ENCODE measurements at regions not wholly inside any gene's neighbourhood (a gene's known extent, or its start where the extent isn't known, plus 50 kb on each side); places are given as distances from the start of the nearest gene placed in this dataset.

DNA sequence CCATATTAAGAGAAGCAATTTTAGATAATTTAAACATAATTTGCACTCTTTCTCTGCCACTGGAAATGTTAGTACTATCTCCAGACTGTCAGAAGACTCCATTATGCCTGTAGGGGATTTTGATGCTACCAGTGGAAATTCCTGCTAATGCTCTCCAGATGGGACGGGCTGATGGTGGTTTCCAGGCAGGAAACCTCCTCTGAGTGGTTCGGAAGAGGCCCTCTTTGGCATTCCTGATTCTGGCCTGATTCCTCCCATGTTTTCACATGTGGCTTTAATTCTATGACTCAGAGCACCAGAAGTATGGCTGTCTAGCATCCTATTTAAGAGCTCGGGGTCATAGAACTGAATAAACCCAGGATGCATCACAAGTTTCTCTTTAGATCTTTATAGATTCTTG is 70.9 kb upstream of the ST6GAL2 start:
- no peak for DNase-seq (ENCODE audit: low spot score)

GRCh38 chr2:106959975-106960682 is 74.2 kb upstream of the ST6GAL2 start:
- Histone ChIP-seq H3K27me3 (ENCODE audit: control insufficient read depth in 3 of 3, insufficient read depth in 3 of 3, low read depth in 1 of 3, low read length in 3 of 3) (no peaks in the 10 kb centered on the region), H3K9me3 (replicated peaks in 1 of 2; ENCODE audit: control insufficient read depth in 2 of 2, insufficient read depth in 1 of 2, low read depth in 1 of 2, low read length in 2 of 2) (no peaks in the 10 kb centered on the region), H3K36me3 (replicated peaks in 1 of 2; ENCODE audit: control insufficient read depth in 2 of 2, insufficient read depth in 2 of 2, low read length in 2 of 2) (no peaks in the 10 kb centered on the region), H3K4ac (ENCODE audit: low read length) (no peak overlapping the region), H3K23ac (ENCODE audit: low read depth, low read length, poor library complexity) (no peak overlapping the region), H3K4me3 (ENCODE audit: low read length in 2 of 2) (no peak overlapping the region), H2BK12ac (ENCODE audit: low read length) (no peak overlapping the region), H3K9ac (ENCODE audit: low read depth, low read length, poor library complexity) (no peak overlapping the region), H2AFZ (ENCODE audit: low read length) (no peak overlapping the region), H4K91ac (ENCODE audit: low read depth, low read length, poor library complexity) (no peak overlapping the region), H2BK120ac (ENCODE audit: low read depth, low read length) (no peak overlapping the region), H3K79me1 (ENCODE audit: low read depth, low read length) (no peaks in the 10 kb centered on the region), H2AK5ac (ENCODE audit: low read depth, low read length) (no peak overlapping the region), H3K14ac (ENCODE audit: low read length) (no peak overlapping the region), H3K18ac (ENCODE audit: low read length) (no peak overlapping the region), H3K4me1 (ENCODE audit: control insufficient read depth in 2 of 2, insufficient read depth in 1 of 2, low read depth in 1 of 2, low read length in 2 of 2) (peaks cover 0 to 3% of the 10 kb centered on the region in 2 donors), H3K4me2 (ENCODE audit: insufficient read depth, low read length, poor library complexity, severe bottlenecking) (no peak overlapping the region), H4K8ac (ENCODE audit: low read depth, low read length) (no peak overlapping the region), H2BK15ac (ENCODE audit: low read length) (no peak overlapping the region), H2BK5ac (ENCODE audit: low read length) (no peak overlapping the region), H3K27ac (replicated peaks; ENCODE audit: low read length) (no peak overlapping the region)
- WGBS, 2 donors (ENCODE audit: extremely low coverage in 2 of 2, insufficient read length in 2 of 2, insufficient replicate concordance in 1 of 2): no CpG with 5 or more reads among the region's 1 CpG
- DNase-seq (ENCODE audit: low spot score): no peak

More for the DNA sequence above, 70.9 kb upstream of the ST6GAL2 start:
- no peaks in the 10 kb centered on the region for H3K27me3 ChIP-seq (ENCODE audit: control insufficient read depth in 3 of 3, insufficient read depth in 3 of 3, low read depth in 1 of 3, low read length in 3 of 3)
- no CpG with 5 or more reads among the region's 3 CpGs for WGBS, 2 donors (ENCODE audit: extremely low coverage in 2 of 2, insufficient read length in 2 of 2, insufficient replicate concordance in 1 of 2)
- no peak overlapping the region for H3K27ac ChIP-seq (replicated peaks; ENCODE audit: low read length)
- no peak overlapping the region for H4K91ac ChIP-seq (ENCODE audit: low read depth, low read length, poor library complexity)
- peak overlapping the region; percentile 73 for H2AFZ ChIP-seq (ENCODE audit: low read length)
- no peak overlapping the region for H2BK5ac ChIP-seq (ENCODE audit: low read length)
- H3K23ac ChIP-seq (ENCODE audit: low read depth, low read length, poor library complexity): no peak overlapping the region
- H3K14ac ChIP-seq (ENCODE audit: low read length): no peak overlapping the region
- H2BK120ac ChIP-seq (ENCODE audit: low read depth, low read length): no peak overlapping the region
- no peak overlapping the region for H3K4me3 ChIP-seq (ENCODE audit: low read length in 2 of 2)
- H3K9ac ChIP-seq (ENCODE audit: low read depth, low read length, poor library complexity): no peak overlapping the region
- no peak overlapping the region for H2BK15ac ChIP-seq (ENCODE audit: low read length)
- no peak overlapping the region for H4K8ac ChIP-seq (ENCODE audit: low read depth, low read length)
- no peak overlapping the region for H3K18ac ChIP-seq (ENCODE audit: low read length)
- H3K79me1 ChIP-seq (ENCODE audit: low read depth, low read length): no peaks in the 10 kb centered on the region
- H2BK12ac ChIP-seq (ENCODE audit: low read length): no peak overlapping the region
- H3K9me3 ChIP-seq (replicated peaks in 1 of 2; ENCODE audit: control insufficient read depth in 2 of 2, insufficient read depth in 1 of 2, low read depth in 1 of 2, low read length in 2 of 2): no peaks in the 10 kb centered on the region
- no peaks in the 10 kb centered on the region for H3K36me3 ChIP-seq (replicated peaks in 1 of 2; ENCODE audit: control insufficient read depth in 2 of 2, insufficient read depth in 2 of 2, low read length in 2 of 2)
- H3K4me1 ChIP-seq (ENCODE audit: control insufficient read depth in 2 of 2, insufficient read depth in 1 of 2, low read depth in 1 of 2, low read length in 2 of 2): peaks cover 0 to 3% of the 10 kb centered on the region in 2 donors
- no peak overlapping the region for H2AK5ac ChIP-seq (ENCODE audit: low read depth, low read length)
- H3K4ac ChIP-seq (ENCODE audit: low read length): no peak overlapping the region
- no peak overlapping the region for H3K4me2 ChIP-seq (ENCODE audit: insufficient read depth, low read length, poor library complexity, severe bottlenecking)

DNA sequence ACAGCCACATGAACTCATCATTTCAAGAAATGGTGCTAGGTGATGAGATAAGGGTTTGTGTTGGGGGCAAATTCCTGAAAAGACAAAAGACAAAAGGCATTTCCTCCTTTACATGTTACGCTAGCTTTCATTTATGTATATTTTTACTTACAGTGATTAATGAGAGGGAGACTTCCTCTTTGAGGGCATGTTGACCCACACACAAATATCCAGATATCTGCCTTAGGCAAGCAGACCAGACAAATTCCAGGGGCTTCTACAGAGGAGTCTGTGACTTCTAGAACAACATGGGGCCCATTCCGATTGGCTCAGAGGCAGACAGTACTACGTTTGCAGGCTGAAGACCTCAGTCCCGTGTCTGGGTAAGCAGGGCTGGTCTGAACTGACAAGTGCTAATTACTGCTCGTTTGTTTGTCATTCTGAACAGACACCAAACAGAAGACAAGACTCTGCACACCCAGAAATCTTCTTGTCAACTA is 74.8 kb upstream of the ST6GAL2 start:
- H3K9ac ChIP-seq (ENCODE audit: low read depth, low read length, poor library complexity): no peak overlapping the region
- no peaks in the 10 kb centered on the region for H3K9me3 ChIP-seq (replicated peaks in 1 of 2; ENCODE audit: control insufficient read depth in 2 of 2, insufficient read depth in 1 of 2, low read depth in 1 of 2, low read length in 2 of 2)
- no peak overlapping the region for H3K4me2 ChIP-seq (ENCODE audit: insufficient read depth, low read length, poor library complexity, severe bottlenecking)
- H2BK120ac ChIP-seq (ENCODE audit: low read depth, low read length): no peak overlapping the region
- no CpG with 5 or more reads among the region's 5 CpGs for WGBS, 2 donors (ENCODE audit: extremely low coverage in 2 of 2, insufficient read length in 2 of 2, insufficient replicate concordance in 1 of 2)
- H3K14ac ChIP-seq (ENCODE audit: low read length): no peak overlapping the region
- no peak overlapping the region for H2BK12ac ChIP-seq (ENCODE audit: low read length)
- no peak overlapping the region for H3K4me3 ChIP-seq (ENCODE audit: low read length in 2 of 2)
- no peaks in the 10 kb centered on the region for H3K79me1 ChIP-seq (ENCODE audit: low read depth, low read length)
- no peak overlapping the region for H2BK5ac ChIP-seq (ENCODE audit: low read length)
- H3K4ac ChIP-seq (ENCODE audit: low read length): no peak overlapping the region
- H2AK5ac ChIP-seq (ENCODE audit: low read depth, low read length): no peak overlapping the region
- H3K27ac ChIP-seq (replicated peaks; ENCODE audit: low read length): no peak overlapping the region
- H4K8ac ChIP-seq (ENCODE audit: low read depth, low read length): no peak overlapping the region
- no peaks in the 10 kb centered on the region for H3K27me3 ChIP-seq (ENCODE audit: control insufficient read depth in 3 of 3, insufficient read depth in 3 of 3, low read depth in 1 of 3, low read length in 3 of 3)
- no peak overlapping the region for H2AFZ ChIP-seq (ENCODE audit: low read length)
- DNase-seq (ENCODE audit: low spot score): no peak
- peaks cover 0 to 3% of the 10 kb centered on the region in 2 donors for H3K4me1 ChIP-seq (ENCODE audit: control insufficient read depth in 2 of 2, insufficient read depth in 1 of 2, low read depth in 1 of 2, low read length in 2 of 2)
- H3K18ac ChIP-seq (ENCODE audit: low read length): no peak overlapping the region
- no peak overlapping the region for H4K91ac ChIP-seq (ENCODE audit: low read depth, low read length, poor library complexity)
- no peak overlapping the region for H3K23ac ChIP-seq (ENCODE audit: low read depth, low read length, poor library complexity)
- H2BK15ac ChIP-seq (ENCODE audit: low read length): no peak overlapping the region
- H3K36me3 ChIP-seq (replicated peaks in 1 of 2; ENCODE audit: control insufficient read depth in 2 of 2, insufficient read depth in 2 of 2, low read length in 2 of 2): no peaks in the 10 kb centered on the region

- Histone ChIP-seq H3K9ac (ENCODE audit: low read depth, low read length, poor library complexity) (no peak overlapping the region), H3K27ac (replicated peaks; ENCODE audit: low read length) (no peak overlapping the region), H3K4me3 (ENCODE audit: low read length in 2 of 2) (no peak overlapping the region), H2BK5ac (ENCODE audit: low read length) (no peak overlapping the region), H4K91ac (ENCODE audit: low read depth, low read length, poor library complexity) (no peak overlapping the region), H3K27me3 (ENCODE audit: control insufficient read depth in 3 of 3, insufficient read depth in 3 of 3, low read depth in 1 of 3, low read length in 3 of 3) (no peaks in the 10 kb centered on the region), H3K23ac (ENCODE audit: low read depth, low read length, poor library complexity) (no peak overlapping the region), H3K36me3 (replicated peaks in 1 of 2; ENCODE audit: control insufficient read depth in 2 of 2, insufficient read depth in 2 of 2, low read length in 2 of 2) (no peaks in the 10 kb centered on the region), H3K4me2 (ENCODE audit: insufficient read depth, low read length, poor library complexity, severe bottlenecking) (no peak overlapping the region), H3K14ac (ENCODE audit: low read length) (no peak overlapping the region), H4K8ac (ENCODE audit: low read depth, low read length) (no peak overlapping the region), H3K4ac (ENCODE audit: low read length) (no peak overlapping the region), H2AFZ (ENCODE audit: low read length) (no peak overlapping the region), H2BK12ac (ENCODE audit: low read length) (no peak overlapping the region), H2AK5ac (ENCODE audit: low read depth, low read length) (no peak overlapping the region), H3K4me1 (ENCODE audit: control insufficient read depth in 2 of 2, insufficient read depth in 1 of 2, low read depth in 1 of 2, low read length in 2 of 2) (peaks cover 0 to 3% of the 10 kb centered on the region in 2 donors), H2BK120ac (ENCODE audit: low read depth, low read length) (no peak overlapping the region), H3K18ac (ENCODE audit: low read length) (no peak overlapping the region), H3K79me1 (ENCODE audit: low read depth, low read length) (no peaks in the 10 kb centered on the region), H3K9me3 (replicated peaks in 1 of 2; ENCODE audit: control insufficient read depth in 2 of 2, insufficient read depth in 1 of 2, low read depth in 1 of 2, low read length in 2 of 2) (no peaks in the 10 kb centered on the region), H2BK15ac (ENCODE audit: low read length) (no peak overlapping the region)
- no CpG with 5 or more reads among the region's 3 CpGs for WGBS, 2 donors (ENCODE audit: extremely low coverage in 2 of 2, insufficient read length in 2 of 2, insufficient replicate concordance in 1 of 2)
- DNase-seq (ENCODE audit: low spot score): no peak
These were observed 75.4 kb upstream of the ST6GAL2 start for GRCh38 chr2:106961328-106961727.
